ENCODE measurements at regions not wholly inside any gene's neighbourhood (a gene's known extent, or its start where the extent isn't known, plus 50 kb on each side); places are given as distances from the start of the nearest gene placed in this dataset.

DNA sequence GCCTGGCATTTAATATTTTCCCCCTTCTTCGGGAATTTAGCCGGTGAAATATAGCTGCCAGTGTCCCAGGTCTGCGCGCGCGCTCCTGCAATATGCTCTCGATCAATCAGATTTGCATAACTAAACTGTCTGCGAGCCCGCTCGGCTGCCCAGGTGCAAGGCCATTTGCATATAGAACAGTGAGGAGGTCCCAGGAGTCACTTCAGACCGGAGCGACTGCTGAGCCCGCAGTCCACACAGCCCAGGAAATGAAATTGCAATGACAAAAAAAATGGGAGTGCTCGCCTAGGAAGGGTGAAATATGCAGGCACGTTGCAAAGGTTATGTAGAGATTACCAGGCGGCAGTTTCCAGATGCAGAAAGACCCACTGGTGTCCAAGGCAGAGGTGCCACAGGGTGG, 228.5 kb downstream of the VRK1 start:
- H4K91ac ChIP-seq (ENCODE audit: low read depth, low read length), result no peak overlapping the region
- H3K9me3 ChIP-seq (ENCODE audit: insufficient read depth, low read depth, low read length), result peaks cover 2% of the 10 kb centered on the region
- peak overlapping the region; percentile 22 for H3K4me3 ChIP-seq (ENCODE audit: low read depth, low read length)
- no CpG with 5 or more reads among the region's 16 CpGs for WGBS (ENCODE audit: extremely low coverage, insufficient coverage, insufficient read length)
- H3K79me1 ChIP-seq (ENCODE audit: low read length), result no peaks in the 10 kb centered on the region
- H3K23ac ChIP-seq (ENCODE audit: low read length), result no peak overlapping the region
- H3K18ac ChIP-seq (ENCODE audit: low read length), result no peak overlapping the region
- no peak overlapping the region for H3K27ac ChIP-seq (ENCODE audit: low read depth, low read length)
- H3K36me3 ChIP-seq (ENCODE audit: control insufficient read depth in 1 of 2, insufficient read depth in 2 of 2, low read length in 2 of 2), result no peaks in the 10 kb centered on the region
- no peaks in the 10 kb centered on the region for H3K79me2 ChIP-seq (ENCODE audit: control insufficient read depth, insufficient read depth, low read length, poor library complexity)
- H2AFZ ChIP-seq (ENCODE audit: insufficient read depth, low read length, poor library complexity), result no peak overlapping the region
- no peak overlapping the region for H2BK120ac ChIP-seq (ENCODE audit: insufficient read depth, low read length, poor library complexity)
- no peaks in the 10 kb centered on the region for H3K4me1 ChIP-seq (ENCODE audit: control insufficient read depth in 1 of 2, insufficient read depth in 2 of 2, low read length in 2 of 2)
- no peak overlapping the region for H2AK5ac ChIP-seq (ENCODE audit: low read length)
- DNase-seq, result no peak
- no peak overlapping the region for H2BK12ac ChIP-seq (ENCODE audit: low read length)
- no peak overlapping the region for H3K4me2 ChIP-seq (ENCODE audit: low read length)
- H4K8ac ChIP-seq (ENCODE audit: low read depth, low read length), result no peak overlapping the region
- H2BK5ac ChIP-seq (ENCODE audit: low read depth, low read length, poor library complexity), result no peak overlapping the region
- H3K4ac ChIP-seq (ENCODE audit: low read depth, low read length), result no peak overlapping the region
- no peak overlapping the region for H3K14ac ChIP-seq (ENCODE audit: low read length)
- no peak overlapping the region for H4K12ac ChIP-seq (ENCODE audit: low read depth, low read length)
- no peak overlapping the region for H3K9ac ChIP-seq (ENCODE audit: low read length)
- H3K27me3 ChIP-seq (ENCODE audit: insufficient read depth, low read length), result no peaks in the 10 kb centered on the region

DNA sequence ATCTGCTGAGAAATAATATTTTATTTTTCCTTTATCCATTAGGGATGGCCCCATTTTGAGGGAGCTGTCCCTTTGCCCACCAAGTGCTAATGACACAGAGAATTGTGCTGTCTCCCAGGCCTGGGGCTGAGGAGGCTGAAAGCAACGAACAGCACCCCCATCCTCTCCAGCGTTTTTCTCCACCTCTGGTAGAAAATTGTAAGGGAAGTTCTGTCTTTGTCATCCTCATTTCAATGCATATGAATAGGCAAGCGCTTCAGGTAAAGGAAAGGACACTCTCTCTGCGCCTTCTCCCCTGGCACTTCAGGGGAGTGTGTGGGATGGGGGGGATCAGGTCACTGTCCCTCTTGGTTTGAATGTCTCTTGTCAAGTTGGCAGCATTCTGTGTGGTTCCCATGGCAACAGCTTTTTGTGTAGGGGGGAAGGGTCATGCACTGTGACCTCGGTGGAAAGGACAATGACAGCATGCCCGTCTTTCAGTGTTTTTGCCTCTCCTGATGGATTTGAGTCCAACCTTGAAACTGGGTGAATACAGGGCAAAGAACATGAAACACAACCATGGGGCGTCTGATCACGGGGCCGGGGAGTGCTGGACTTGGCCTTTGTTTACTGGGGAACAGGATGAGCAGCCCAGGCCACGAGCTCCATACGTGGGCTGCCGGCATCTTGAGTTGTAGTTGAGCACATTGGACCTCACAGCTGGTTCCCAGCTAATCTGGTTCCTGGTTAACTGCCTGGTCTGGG, 230.2 kb downstream of the VRK1 start:
- no peak overlapping the region for H2BK120ac ChIP-seq (ENCODE audit: insufficient read depth, low read length, poor library complexity)
- H2BK12ac ChIP-seq (ENCODE audit: low read length), result no peak overlapping the region
- no peak overlapping the region for H3K4me2 ChIP-seq (ENCODE audit: low read length)
- peaks cover 2% of the 10 kb centered on the region for H3K9me3 ChIP-seq (ENCODE audit: insufficient read depth, low read depth, low read length)
- no peak overlapping the region for H4K91ac ChIP-seq (ENCODE audit: low read depth, low read length)
- no peak overlapping the region for H3K4me3 ChIP-seq (ENCODE audit: low read depth, low read length)
- no peak overlapping the region for H3K18ac ChIP-seq (ENCODE audit: low read length)
- H3K23ac ChIP-seq (ENCODE audit: low read length), result no peak overlapping the region
- no peaks in the 10 kb centered on the region for H3K36me3 ChIP-seq (ENCODE audit: control insufficient read depth in 1 of 2, insufficient read depth in 2 of 2, low read length in 2 of 2)
- H3K79me2 ChIP-seq (ENCODE audit: control insufficient read depth, insufficient read depth, low read length, poor library complexity), result no peaks in the 10 kb centered on the region
- H3K79me1 ChIP-seq (ENCODE audit: low read length), result no peaks in the 10 kb centered on the region
- no peak overlapping the region for H2AK5ac ChIP-seq (ENCODE audit: low read length)
- H3K4me1 ChIP-seq (ENCODE audit: control insufficient read depth in 1 of 2, insufficient read depth in 2 of 2, low read length in 2 of 2), result no peaks in the 10 kb centered on the region
- H4K12ac ChIP-seq (ENCODE audit: low read depth, low read length), result no peak overlapping the region
- DNase-seq, result no peak
- H3K9ac ChIP-seq (ENCODE audit: low read length), result no peak overlapping the region
- peaks cover 3% of the 10 kb centered on the region for H3K27me3 ChIP-seq (ENCODE audit: insufficient read depth, low read length)
- H4K8ac ChIP-seq (ENCODE audit: low read depth, low read length), result no peak overlapping the region
- WGBS (ENCODE audit: extremely low coverage, insufficient coverage, insufficient read length), result no CpG with 5 or more reads among the region's 12 CpGs
- H3K27ac ChIP-seq (ENCODE audit: low read depth, low read length), result no peak overlapping the region
- H3K14ac ChIP-seq (ENCODE audit: low read length), result no peak overlapping the region
- no peak overlapping the region for H2BK5ac ChIP-seq (ENCODE audit: low read depth, low read length, poor library complexity)
- H2AFZ ChIP-seq (ENCODE audit: insufficient read depth, low read length, poor library complexity), result no peak overlapping the region
- no peak overlapping the region for H3K4ac ChIP-seq (ENCODE audit: low read depth, low read length)

DNA sequence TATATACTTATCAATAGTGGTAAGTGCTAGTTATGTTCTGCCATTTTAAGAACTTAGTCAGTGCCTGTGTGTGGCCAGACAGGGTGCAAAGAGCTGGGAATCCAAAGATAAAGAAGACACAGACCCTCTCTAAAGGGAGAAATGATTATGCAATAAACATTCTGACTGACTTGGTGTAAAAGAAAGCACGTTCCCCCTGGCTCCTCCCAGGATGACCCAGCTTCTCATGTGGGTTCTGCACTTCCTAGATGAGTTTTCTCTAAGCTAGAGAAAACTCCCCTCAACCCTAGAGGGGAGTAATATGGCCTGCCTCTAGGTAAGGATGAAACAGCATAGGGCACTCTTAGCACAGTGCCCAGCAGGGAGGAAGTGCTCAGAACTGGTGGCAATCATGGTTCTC, 231.2 kb downstream of the VRK1 start:
- H3K4ac ChIP-seq (ENCODE audit: low read depth, low read length), result no peak overlapping the region
- H4K91ac ChIP-seq (ENCODE audit: low read depth, low read length), result no peak overlapping the region
- no peak overlapping the region for H3K4me2 ChIP-seq (ENCODE audit: low read length)
- no peak for DNase-seq
- no peak overlapping the region for H3K4me3 ChIP-seq (ENCODE audit: low read depth, low read length)
- no peaks in the 10 kb centered on the region for H3K79me2 ChIP-seq (ENCODE audit: control insufficient read depth, insufficient read depth, low read length, poor library complexity)
- no peak overlapping the region for H2BK12ac ChIP-seq (ENCODE audit: low read length)
- no peak overlapping the region for H3K9ac ChIP-seq (ENCODE audit: low read length)
- peaks cover 2% of the 10 kb centered on the region for H3K9me3 ChIP-seq (ENCODE audit: insufficient read depth, low read depth, low read length)
- no CpG with 5 or more reads among the region's 1 CpG for WGBS (ENCODE audit: extremely low coverage, insufficient coverage, insufficient read length)
- H4K12ac ChIP-seq (ENCODE audit: low read depth, low read length), result no peak overlapping the region
- no peaks in the 10 kb centered on the region for H3K36me3 ChIP-seq (ENCODE audit: control insufficient read depth in 1 of 2, insufficient read depth in 2 of 2, low read length in 2 of 2)
- no peak overlapping the region for H2AK5ac ChIP-seq (ENCODE audit: low read length)
- H3K4me1 ChIP-seq (ENCODE audit: control insufficient read depth in 1 of 2, insufficient read depth in 2 of 2, low read length in 2 of 2), result peaks cover 0 to 5% of the 10 kb centered on the region in 2 experiments
- H3K27me3 ChIP-seq (ENCODE audit: insufficient read depth, low read length), result peaks cover 11% of the 10 kb centered on the region
- no peak overlapping the region for H3K14ac ChIP-seq (ENCODE audit: low read length)
- no peak overlapping the region for H2AFZ ChIP-seq (ENCODE audit: insufficient read depth, low read length, poor library complexity)
- no peaks in the 10 kb centered on the region for H3K79me1 ChIP-seq (ENCODE audit: low read length)
- no peak overlapping the region for H3K27ac ChIP-seq (ENCODE audit: low read depth, low read length)
- no peak overlapping the region for H3K23ac ChIP-seq (ENCODE audit: low read length)
- H2BK120ac ChIP-seq (ENCODE audit: insufficient read depth, low read length, poor library complexity), result no peak overlapping the region
- no peak overlapping the region for H2BK5ac ChIP-seq (ENCODE audit: low read depth, low read length, poor library complexity)
- no peak overlapping the region for H3K18ac ChIP-seq (ENCODE audit: low read length)
- H4K8ac ChIP-seq (ENCODE audit: low read depth, low read length), result no peak overlapping the region

DNA sequence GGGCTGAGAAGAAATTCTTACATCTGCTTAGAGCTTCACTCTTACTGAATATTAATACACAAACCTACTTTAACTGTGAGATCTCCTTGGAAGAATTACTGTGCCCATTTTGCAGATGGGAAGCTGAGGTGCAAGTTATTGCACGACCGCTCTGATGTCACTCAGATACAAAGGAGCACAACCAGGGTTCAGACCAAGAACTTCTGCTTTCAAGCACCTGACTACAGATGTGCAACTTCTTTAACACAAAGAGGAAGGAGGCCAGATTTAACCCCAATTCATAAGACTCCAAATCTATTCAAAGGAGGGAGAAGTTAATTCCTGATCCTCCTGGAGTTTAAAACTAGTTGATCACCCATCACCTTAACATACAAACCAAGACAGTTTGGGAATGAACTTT, 232.6 kb downstream of the VRK1 start:
- Histone ChIP-seq H3K4me3 (ENCODE audit: low read depth, low read length) (no peak overlapping the region), H2BK5ac (ENCODE audit: low read depth, low read length, poor library complexity) (no peak overlapping the region), H2BK120ac (ENCODE audit: insufficient read depth, low read length, poor library complexity) (no peak overlapping the region), H2AFZ (ENCODE audit: insufficient read depth, low read length, poor library complexity) (no peak overlapping the region), H3K4me1 (ENCODE audit: control insufficient read depth in 1 of 2, insufficient read depth in 2 of 2, low read length in 2 of 2) (peaks cover 0 to 6% of the 10 kb centered on the region in 2 experiments), H3K27me3 (ENCODE audit: insufficient read depth, low read length) (peaks cover 15% of the 10 kb centered on the region), H3K14ac (ENCODE audit: low read length) (no peak overlapping the region), H3K79me1 (ENCODE audit: low read length) (no peaks in the 10 kb centered on the region), H2BK12ac (ENCODE audit: low read length) (no peak overlapping the region), H3K36me3 (ENCODE audit: control insufficient read depth in 1 of 2, insufficient read depth in 2 of 2, low read length in 2 of 2) (no peaks in the 10 kb centered on the region), H4K91ac (ENCODE audit: low read depth, low read length) (no peak overlapping the region), H4K12ac (ENCODE audit: low read depth, low read length) (no peak overlapping the region), H3K79me2 (ENCODE audit: control insufficient read depth, insufficient read depth, low read length, poor library complexity) (no peaks in the 10 kb centered on the region), H2AK5ac (ENCODE audit: low read length) (no peak overlapping the region), H3K4me2 (ENCODE audit: low read length) (no peak overlapping the region), H3K18ac (ENCODE audit: low read length) (no peak overlapping the region), H3K4ac (ENCODE audit: low read depth, low read length) (no peak overlapping the region), H3K23ac (ENCODE audit: low read length) (no peak overlapping the region), H3K9ac (ENCODE audit: low read length) (no peak overlapping the region), H3K27ac (ENCODE audit: low read depth, low read length) (no peak overlapping the region), H4K8ac (ENCODE audit: low read depth, low read length) (no peak overlapping the region), H3K9me3 (ENCODE audit: insufficient read depth, low read depth, low read length) (peaks cover 2% of the 10 kb centered on the region)
- no CpG with 5 or more reads among the region's 2 CpGs for WGBS (ENCODE audit: extremely low coverage, insufficient coverage, insufficient read length)
- DNase-seq, result no peak
